NCI-H446 (cell line): ENCODE measurements at regions not wholly inside any gene's neighbourhood (a gene's known extent, or its start where the extent isn't known, plus 50 kb on each side); places are given as distances from the start of the nearest gene placed in this dataset.
"Not testable (repeated sequence)": the region's sequence is repeated elsewhere in the genome, so short reads cannot be mapped to it uniquely, and the experiment has no call there.

Experiments used
- DNase-seq, 2 experiments: peaks; one replicate each; lab custom pipeline; 2025; lab: John Stamatoyannopoulos, UW

GRCh38 chr12:92061061-92061460, 84.6 kb downstream of the BTG1 start:
- no peak for DNase-seq

- no peak for DNase-seq
Measured at GRCh38 chr12:92059960-92060359, 85.7 kb downstream of the BTG1 start.

GRCh38 chr12:92058664-92059063, 87.0 kb downstream of the BTG1 start:
- DNase-seq = no peak

GRCh38 chr12:92056756-92057155, 88.9 kb downstream of the BTG1 start:
- DNase-seq = not testable (repeated sequence)

GRCh38 chr12:92056290-92056689, 89.4 kb downstream of the BTG1 start:
- DNase-seq = no peak

GRCh38 chr12:92055877-92056276, 89.8 kb downstream of the BTG1 start:
- DNase-seq = no peak

GRCh38 chr12:92051441-92051840, 94.2 kb downstream of the BTG1 start:
- DNase-seq = no peak

- DNase-seq = no peak
Measured at GRCh38 chr12:92049403-92049802, 96.2 kb downstream of the BTG1 start.

GRCh38 chr12:92047393-92047826, 98.2 kb downstream of the BTG1 start:
- DNase-seq = no peak

- DNase-seq = no peak
Measured at GRCh38 chr12:92046557-92047392, 98.9 kb downstream of the BTG1 start.

- no peak for DNase-seq
Measured at GRCh38 chr12:92045852-92046251, 99.8 kb downstream of the BTG1 start.

- no peak for DNase-seq
Measured at GRCh38 chr12:92044435-92044834, 101.2 kb downstream of the BTG1 start.

- no peak for DNase-seq
Measured at GRCh38 chr12:92042791-92043531, 102.7 kb downstream of the BTG1 start.

GRCh38 chr12:92041742-92042141, 103.9 kb downstream of the BTG1 start:
- no peak for DNase-seq

- no peak for DNase-seq
Measured at GRCh38 chr12:92039046-92039445, 106.6 kb downstream of the BTG1 start.

GRCh38 chr12:92038476-92038875, 107.2 kb downstream of the BTG1 start:
- DNase-seq = no peak

- no peak for DNase-seq
Measured at GRCh38 chr12:92036771-92037453, 108.7 kb downstream of the BTG1 start.

GRCh38 chr12:92036061-92036620, 109.5 kb downstream of the BTG1 start:
- DNase-seq = no peak

GRCh38 chr12:92035477-92035876, 110.2 kb downstream of the BTG1 start:
- no peak for DNase-seq

GRCh38 chr12:92034858-92035401, 110.7 kb downstream of the BTG1 start:
- DNase-seq = peak; percentile 61 to 91

- no peak for DNase-seq
Measured at GRCh38 chr12:92034083-92034482, 111.6 kb downstream of the BTG1 start.

GRCh38 chr12:92032965-92033364, 112.7 kb downstream of the BTG1 start:
- DNase-seq = no peak
